Esophagus muscularis mucosa (tissue), 4 donors: ENCODE measurements at regions not wholly inside any gene's neighbourhood (a gene's known extent, or its start where the extent isn't known, plus 50 kb on each side); places are given as distances from the start of the nearest gene placed in this dataset.

Source experiments
- DNase-seq: peaks from one replicate; pipeline ENCODE4 v3.0.0-alpha.2; 2017; ENCODE audit errors: extremely low spot score
- H3K27ac ChIP-seq, 4 donors: fragments of 200-600 bp; sonication (generic); replicated peaks in 1 of 4; 1 replicate in 3 of 4; 2 replicates in 1 of 4; pipeline ENCODE4 v1.5.1; 2016 to 2019; ENCODE audit warnings: mild to moderate bottlenecking in 1 of 4
- H3K27me3 ChIP-seq, 4 donors: fragments of 200-600 bp; sonication (generic); one replicate each; pipeline versions ENCODE4 v1.5.1 to v1.6.0; 2016 to 2019
- H3K36me3 ChIP-seq, 4 donors: fragments of 200-600 bp; sonication (generic); one replicate each; pipeline ENCODE4 v1.5.1; 2016 to 2019
- H3K4me1 ChIP-seq, 4 donors: fragments of 200-600 bp; sonication (generic); one replicate each; pipeline ENCODE4 v1.5.1; 2016 to 2019
- H3K4me3 ChIP-seq, 4 donors: fragments of 200-600 bp; sonication (generic); 1 replicate in 2 of 4; 2 replicates in 2 of 4; pipeline ENCODE4 v1.5.1; 2016 to 2019; ENCODE audit warnings: mild to moderate bottlenecking in 4 of 4, moderate library complexity in 1 of 4
- H3K9me3 ChIP-seq, 4 donors: fragments of 200-600 bp; sonication (generic); 1 replicate in 3 of 4; 2 replicates in 1 of 4; pipeline ENCODE4 v1.5.1; 2016 to 2019
- EP300 ChIP-seq: sonication (generic); formaldehyde crosslinking; IDR thresholded peaks from one replicate; pipeline ENCODE4 v1.6.1; 2017; ENCODE audit warnings: antibody characterized with exemption
- POLR2A ChIP-seq: fragments of 450-650 bp; IDR thresholded peaks from one replicate; pipeline ENCODE4 v1.6.1; 2017; ENCODE audit warnings: antibody characterized with exemption, moderate library complexity, mild to moderate bottlenecking, low read depth
- POLR2AphosphoS5 ChIP-seq, 2 donors: sonication (generic); formaldehyde crosslinking; IDR thresholded peaks; one replicate each; pipeline ENCODE4 v1.6.1; 2017; ENCODE audit warnings: antibody characterized with exemption in 2 of 2
- WGBS: methylation state at CpG from one replicate; pipeline ENCODE4 v1.1.5; 2018; 5-methylcytosine and 5-hydroxymethylcytosine counted together
- intact Hi-C: fragments of 100-400 bp; cut with DNase I; formaldehyde crosslinking; loops from one replicate; pipeline ENCODE4 v1.15.1; 2023
- TF ChIP-seq, protein P1 (sequence below), 3 experiments: fragments of 200-600 bp in 2 of 3; fragments of 450-650 bp in 1 of 3; sonication (generic) in 2 of 3; IDR thresholded peaks; one replicate each; pipeline ENCODE4 v1.5.1; 2017 to 2019; ENCODE audit warnings: antibody characterized with exemption in 3 of 3, mild to moderate bottlenecking in 2 of 3, moderate library complexity in 1 of 3

DNA sequence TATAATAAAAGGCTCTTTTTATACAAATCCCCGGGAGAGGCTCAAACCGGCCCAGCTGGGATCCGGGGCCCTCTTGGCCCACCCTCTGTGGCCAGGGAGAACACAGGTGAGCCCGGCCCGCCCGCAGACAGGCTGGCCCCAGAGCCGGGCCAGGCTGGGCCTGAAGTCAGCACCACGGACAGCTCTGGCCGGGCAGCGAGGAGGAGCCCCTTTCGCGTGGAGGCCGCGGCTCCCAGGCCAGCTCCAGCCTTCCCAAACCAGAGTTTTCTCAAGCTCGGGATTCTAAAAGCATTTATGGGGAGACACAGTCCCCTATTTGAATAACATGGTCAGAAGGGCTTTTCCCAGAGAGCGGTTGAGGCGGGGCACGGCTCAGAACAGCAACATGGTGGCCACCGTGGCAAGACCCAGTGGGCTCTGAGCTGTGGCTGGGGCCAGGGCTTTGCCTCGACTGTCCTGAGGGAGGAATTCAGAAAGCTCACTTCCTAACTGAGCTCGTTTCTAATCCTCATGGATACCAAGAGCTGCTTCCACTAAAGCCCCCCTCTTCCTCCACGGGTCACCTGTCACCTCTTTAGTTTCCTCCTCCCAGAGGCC, 115.4 kb downstream of the BRD1 start:
- Histone ChIP-seq H3K9me3 (peaks cover 0 to 35% (median 28%) of the 10 kb centered on the region in 4 donors), H3K36me3 (no peaks in the 10 kb centered on the region), H3K4me3 (no peak overlapping the region), H3K27me3 (peaks cover 0 to 86% (median 7%) of the 10 kb centered on the region in 4 donors), H3K27ac (no peak overlapping the region), H3K4me1 (no peaks in the 10 kb centered on the region)
- intact Hi-C loops, result no loop called here
- WGBS, result 22% methylated on average over 17 of the region's 22 CpGs
- TF ChIP-seq POLR2AphosphoS5 (IDR thresholded peaks at IDR 0.05) (no peak), EP300 (no peak)
- no peak for DNase-seq

DNA sequence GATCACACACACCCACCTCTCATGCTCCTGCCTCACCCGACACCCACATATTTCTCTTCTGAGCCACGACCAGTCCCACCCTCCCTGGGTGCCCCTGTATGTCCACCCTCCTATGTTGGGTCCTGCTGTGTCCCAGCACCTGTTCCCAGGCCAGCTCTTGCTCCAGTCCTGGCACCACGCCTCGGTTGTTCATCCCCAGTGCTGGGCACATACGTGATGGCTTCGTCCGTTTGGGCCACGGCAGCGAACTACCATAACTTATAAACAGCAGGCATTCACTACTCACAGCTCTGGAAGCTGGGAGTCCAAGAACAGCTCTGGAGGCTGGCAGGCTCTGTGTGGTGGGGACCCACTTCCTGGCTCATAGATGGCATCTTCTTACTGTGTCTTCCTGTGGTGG, 116.9 kb downstream of the BRD1 start:
- TF ChIP-seq POLR2AphosphoS5 (IDR thresholded peaks at IDR 0.05) (no peak), POLR2A (no peak), EP300 (no peak)
- TF ChIP-seq, protein P1, sequence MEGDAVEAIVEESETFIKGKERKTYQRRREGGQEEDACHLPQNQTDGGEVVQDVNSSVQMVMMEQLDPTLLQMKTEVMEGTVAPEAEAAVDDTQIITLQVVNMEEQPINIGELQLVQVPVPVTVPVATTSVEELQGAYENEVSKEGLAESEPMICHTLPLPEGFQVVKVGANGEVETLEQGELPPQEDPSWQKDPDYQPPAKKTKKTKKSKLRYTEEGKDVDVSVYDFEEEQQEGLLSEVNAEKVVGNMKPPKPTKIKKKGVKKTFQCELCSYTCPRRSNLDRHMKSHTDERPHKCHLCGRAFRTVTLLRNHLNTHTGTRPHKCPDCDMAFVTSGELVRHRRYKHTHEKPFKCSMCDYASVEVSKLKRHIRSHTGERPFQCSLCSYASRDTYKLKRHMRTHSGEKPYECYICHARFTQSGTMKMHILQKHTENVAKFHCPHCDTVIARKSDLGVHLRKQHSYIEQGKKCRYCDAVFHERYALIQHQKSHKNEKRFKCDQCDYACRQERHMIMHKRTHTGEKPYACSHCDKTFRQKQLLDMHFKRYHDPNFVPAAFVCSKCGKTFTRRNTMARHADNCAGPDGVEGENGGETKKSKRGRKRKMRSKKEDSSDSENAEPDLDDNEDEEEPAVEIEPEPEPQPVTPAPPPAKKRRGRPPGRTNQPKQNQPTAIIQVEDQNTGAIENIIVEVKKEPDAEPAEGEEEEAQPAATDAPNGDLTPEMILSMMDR (IDR thresholded peaks at IDR 0.05), result no peak
- Histone ChIP-seq H3K36me3 (no peaks in the 10 kb centered on the region), H3K27ac (no peak overlapping the region), H3K4me1 (no peaks in the 10 kb centered on the region), H3K9me3 (peaks cover 0 to 35% (median 28%) of the 10 kb centered on the region in 4 donors), H3K4me3 (no peak overlapping the region), H3K27me3 (peaks cover 0 to 81% (median 8%) of the 10 kb centered on the region in 4 donors)
- DNase-seq, result no peak
- intact Hi-C loops, result no loop called here
- WGBS, result 82% methylated on average over 9 of the region's 9 CpGs

DNA sequence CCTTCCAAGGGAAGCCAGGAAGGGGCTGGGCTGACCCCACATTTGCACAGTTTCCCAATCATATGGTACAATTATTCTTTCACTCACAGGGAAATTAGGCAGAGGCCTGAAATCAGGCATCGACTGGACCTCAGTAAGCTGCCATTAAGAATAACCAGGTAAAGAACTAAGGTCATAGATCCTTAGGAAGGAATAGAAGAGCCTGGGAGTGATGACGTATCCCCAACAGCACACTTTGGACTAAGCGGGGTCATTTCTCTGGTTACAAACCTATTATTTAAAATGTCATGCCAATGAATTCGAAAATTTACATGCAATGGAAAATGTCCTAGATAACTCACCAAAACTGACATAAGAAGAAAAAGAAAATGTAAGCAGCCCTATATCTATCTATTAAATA, 118.2 kb downstream of the BRD1 start:
- Histone ChIP-seq H3K27ac (no peak overlapping the region), H3K4me1 (no peaks in the 10 kb centered on the region), H3K4me3 (no peak overlapping the region), H3K36me3 (no peaks in the 10 kb centered on the region), H3K27me3 (peaks cover 0 to 91% (median 18%) of the 10 kb centered on the region in 4 donors), H3K9me3 (peaks cover 0 to 35% (median 28%) of the 10 kb centered on the region in 4 donors)
- WGBS, result 85% methylated on average over 4 of the region's 4 CpGs
- intact Hi-C loops, result no loop called here
- TF ChIP-seq POLR2AphosphoS5 (IDR thresholded peaks at IDR 0.05), result no peak
- TF ChIP-seq EP300, result no peak
- TF ChIP-seq, protein P1 (IDR thresholded peaks at IDR 0.05), result no peak
- TF ChIP-seq POLR2A, result no peak
- no peak for DNase-seq

DNA sequence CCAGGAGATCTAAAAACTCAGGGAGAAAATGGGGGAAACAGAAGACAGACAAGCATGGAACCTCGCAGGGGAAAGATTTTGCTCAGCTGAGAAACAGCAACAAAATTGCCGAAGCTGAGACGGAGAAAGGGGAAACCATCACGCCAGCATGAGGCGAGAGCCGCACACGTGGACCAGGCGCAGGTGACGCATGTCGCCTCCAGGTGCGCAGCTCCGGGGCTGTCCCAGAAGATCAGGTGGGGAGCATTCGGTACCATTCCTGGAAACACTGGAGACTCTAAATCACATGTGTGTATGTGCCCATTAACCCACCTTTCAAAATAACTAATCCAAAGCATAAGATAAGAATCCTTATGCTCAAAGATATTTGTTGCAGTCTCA, 121.7 kb downstream of the BRD1 start:
- 77% methylated on average over 13 of the region's 13 CpGs for WGBS
- Histone ChIP-seq H3K27me3 (peaks cover 0 to 86% (median 26%) of the 10 kb centered on the region in 4 donors), H3K4me1 (no peaks in the 10 kb centered on the region), H3K4me3 (no peak overlapping the region), H3K9me3 (peaks cover 0 to 50% (median 35%) of the 10 kb centered on the region in 4 donors), H3K27ac (no peak overlapping the region), H3K36me3 (no peaks in the 10 kb centered on the region)
- no peak for DNase-seq
- intact Hi-C loops, result no loop called here
- TF ChIP-seq EP300 (no peak), POLR2AphosphoS5 (IDR thresholded peaks at IDR 0.05) (no peak), POLR2A (no peak)
- TF ChIP-seq, protein P1 (IDR thresholded peaks at IDR 0.05), result no peak

DNA sequence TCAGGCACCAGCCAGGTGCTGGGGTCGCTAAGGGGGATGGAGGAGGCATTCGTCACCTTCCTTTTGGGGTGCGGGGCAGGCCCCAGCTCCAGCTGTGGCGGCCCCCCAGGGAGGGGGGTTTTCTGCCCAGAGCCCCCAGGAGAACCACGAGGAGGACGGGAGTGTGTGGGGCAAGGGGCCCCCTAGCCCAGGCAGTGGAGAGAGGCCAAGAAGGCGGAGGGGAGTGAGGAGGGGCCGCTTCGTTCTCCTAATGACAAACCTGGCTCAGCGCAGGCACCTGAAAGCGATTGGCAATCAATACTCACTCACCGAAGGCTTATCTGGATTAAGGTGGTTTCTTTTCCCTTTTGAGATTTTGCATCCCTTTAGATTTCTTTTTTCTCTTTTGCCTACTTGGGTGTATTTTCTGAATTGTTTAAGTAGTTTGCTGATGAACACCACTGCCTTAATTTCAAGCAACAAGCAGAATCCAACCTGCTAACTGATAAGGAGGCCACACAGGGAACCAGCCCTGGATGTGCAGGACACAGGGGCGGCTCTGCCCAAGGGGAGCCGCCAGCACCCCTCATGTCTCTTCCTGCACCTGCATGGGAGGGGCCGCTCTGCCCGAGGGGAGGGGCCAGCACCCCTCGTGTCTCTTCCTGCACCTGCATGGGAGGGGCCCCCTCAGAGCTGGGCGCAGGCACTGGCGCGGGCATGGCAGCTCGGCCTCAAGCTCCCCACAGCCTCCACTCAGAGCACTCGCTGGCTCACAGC, 122.3 kb downstream of the BRD1 start:
- no peak for DNase-seq
- H3K4me3 ChIP-seq, result no peak overlapping the region
- H3K4me1 ChIP-seq, result no peaks in the 10 kb centered on the region
- no peaks in the 10 kb centered on the region for H3K36me3 ChIP-seq
- intact Hi-C loops, result no loop called here
- 49% methylated on average over 17 of the region's 22 CpGs for WGBS
- H3K27ac ChIP-seq, result no peak overlapping the region
- H3K27me3 ChIP-seq, result peaks cover 0 to 81% (median 26%) of the 10 kb centered on the region in 4 donors
- TF ChIP-seq POLR2AphosphoS5 (IDR thresholded peaks at IDR 0.05) (no peak), EP300 (no peak), POLR2A (no peak)
- TF ChIP-seq, protein P1 (IDR thresholded peaks at IDR 0.05), result no peak
- H3K9me3 ChIP-seq, result peaks cover 0 to 44% (median 30%) of the 10 kb centered on the region in 4 donors
